GDM1 (cell line): ENCODE measurements at regions not wholly inside any gene's neighbourhood (a gene's known extent, or its start where the extent isn't known, plus 50 kb on each side); places are given as distances from the start of the nearest gene placed in this dataset.
"Not testable (repeated sequence)": the region's sequence is repeated elsewhere in the genome, so short reads cannot be mapped to it uniquely, and the experiment has no call there.

ENCODE experiments used
- DNase-seq: peaks from one replicate; lab custom pipeline; 2025; lab: John Stamatoyannopoulos, UW

GRCh38 chr2:182595650-182596049 lies 120.4 kb upstream of the DNAJC10 start:
- DNase-seq = no peak

GRCh38 chr2:182597570-182598295 lies 118.3 kb upstream of the DNAJC10 start:
- DNase-seq = no peak

- DNase-seq = no peak
Measured at GRCh38 chr2:182598626-182599025, 117.4 kb upstream of the DNAJC10 start.

GRCh38 chr2:182605166-182605565 lies 110.9 kb upstream of the DNAJC10 start:
- DNase-seq = no peak

GRCh38 chr2:182606728-182607681 lies 109.1 kb upstream of the DNAJC10 start:
- DNase-seq = no peak

- DNase-seq = no peak
Measured at GRCh38 chr2:182608181-182608845, 107.7 kb upstream of the DNAJC10 start.

- not testable (repeated sequence) for DNase-seq
Measured at GRCh38 chr2:182609005-182609404, 107.1 kb upstream of the DNAJC10 start.

GRCh38 chr2:182610231-182610630 lies 105.8 kb upstream of the DNAJC10 start:
- DNase-seq = no peak

- no peak for DNase-seq
Measured at GRCh38 chr2:182611009-182611408, 105.0 kb upstream of the DNAJC10 start.

GRCh38 chr2:182615036-182615435 lies 101.0 kb upstream of the DNAJC10 start:
- no peak for DNase-seq

GRCh38 chr2:182616471-182617393 lies 99.3 kb upstream of the DNAJC10 start:
- DNase-seq = no peak

GRCh38 chr2:182618672-182619079 lies 97.4 kb upstream of the DNAJC10 start:
- DNase-seq = no peak

- DNase-seq = no peak
Measured at GRCh38 chr2:182619276-182619675, 96.8 kb upstream of the DNAJC10 start.

- DNase-seq = no peak
Measured at GRCh38 chr2:182621191-182621590, 94.9 kb upstream of the DNAJC10 start.

GRCh38 chr2:182621810-182622209 lies 94.2 kb upstream of the DNAJC10 start:
- DNase-seq = no peak

- DNase-seq = no peak
Measured at GRCh38 chr2:182622231-182622630, 93.8 kb upstream of the DNAJC10 start.

- DNase-seq = no peak
Measured at GRCh38 chr2:182625814-182626213, 90.2 kb upstream of the DNAJC10 start.

- no peak for DNase-seq
Measured at GRCh38 chr2:182628916-182629315, 87.1 kb upstream of the DNAJC10 start.

GRCh38 chr2:182630207-182630606 lies 85.8 kb upstream of the DNAJC10 start:
- DNase-seq = no peak

GRCh38 chr2:182631299-182631698 lies 84.8 kb upstream of the DNAJC10 start:
- no peak for DNase-seq

- DNase-seq = no peak
Measured at GRCh38 chr2:182634386-182634785, 81.7 kb upstream of the DNAJC10 start.
